Transverse colon (tissue), 4 donors: ENCODE measurements at regions not wholly inside any gene's neighbourhood (a gene's known extent, or its start where the extent isn't known, plus 50 kb on each side); places are given as distances from the start of the nearest gene placed in this dataset.

ENCODE experiments used
- DNase-seq: peaks from one replicate; pipeline ENCODE4 v3.0.0-alpha.2; 2019
- H3K27ac ChIP-seq, 4 donors: fragments of 200-600 bp; sonication (generic); 2 replicates each; pipeline ENCODE4 v1.5.1; 2016 to 2018; ENCODE audit warnings: inconsistent platforms in 4 of 4
- H3K27me3 ChIP-seq: fragments of 200-600 bp; sonication (generic); 2 replicates; pipeline ENCODE4 v1.5.1; 2017; ENCODE audit warnings: inconsistent platforms
- H3K36me3 ChIP-seq, 4 donors: fragments of 200-600 bp; sonication (generic); 2 replicates each; pipeline ENCODE4 v1.5.1; 2017 to 2019; ENCODE audit warnings: inconsistent platforms in 4 of 4
- H3K4me1 ChIP-seq, 4 donors: fragments of 200-600 bp; sonication (generic); 2 replicates each; pipeline ENCODE4 v1.5.1; 2017 to 2020; ENCODE audit warnings: inconsistent platforms in 4 of 4
- H3K4me3 ChIP-seq, 4 donors: fragments of 200-600 bp; sonication (generic); 1 replicate in 1 of 4; 2 replicates in 3 of 4; pipeline versions ENCODE4 v1.5.1 to v1.6.1; 2017 to 2019; ENCODE audit warnings: inconsistent platforms in 4 of 4
- H3K9me3 ChIP-seq, 2 donors: fragments of 200-600 bp; sonication (generic); 2 replicates each; pipeline ENCODE4 v1.5.1; 2017 to 2019; ENCODE audit warnings: inconsistent platforms in 2 of 2
- EP300 ChIP-seq: sonication (generic); formaldehyde crosslinking; IDR thresholded peaks from one replicate; pipeline ENCODE4 v1.6.1; 2017; ENCODE audit warnings: antibody characterized with exemption, low read depth
- POLR2A ChIP-seq: fragments of 450-650 bp; IDR thresholded peaks from one replicate; pipeline ENCODE4 v1.6.1; 2016; ENCODE audit warnings: antibody characterized with exemption, mild to moderate bottlenecking, moderate library complexity
- POLR2AphosphoS5 ChIP-seq, 3 donors: sonication (generic); formaldehyde crosslinking; IDR thresholded peaks; one replicate each; pipeline ENCODE4 v1.6.1; 2016; ENCODE audit warnings: antibody characterized with exemption in 3 of 3
- WGBS, 2 donors: methylation state at CpG; one replicate each; pipeline ENCODE4 v1.1.5; 2018; ENCODE audit warnings: low coverage in 1 of 2; 5-methylcytosine and 5-hydroxymethylcytosine counted together
- in situ Hi-C, 4 donors: fragments of 200-750 bp; cut with MboI; loops; one replicate each; pipeline versions ENCODE4 v1.15.0 to v1.15.1; 2017; ENCODE audit warnings: low sequenced_read_pairs in 3 of 4, low pct_ligation_motif_present in 1 of 4, low pct_unique_long_range_greater_than_20kb in 1 of 4
- intact Hi-C: fragments of 100-400 bp; cut with DNase I; formaldehyde crosslinking; loops from one replicate; pipeline ENCODE4 v1.15.1; 2023; ENCODE audit warnings: low total_unique reads
- TF ChIP-seq, protein P1 (sequence below), 5 experiments: fragments of 200-600 bp in 3 of 5; fragments of 450-650 bp in 2 of 5; sonication (generic) in 3 of 5; IDR thresholded peaks; 1 replicate in 2 of 5; 2 replicates in 3 of 5; pipeline ENCODE4 v1.5.1; 2016 to 2017; ENCODE audit warnings: antibody characterized with exemption in 5 of 5, inconsistent platforms in 3 of 5, mild to moderate bottlenecking in 2 of 5, moderate library complexity in 1 of 5

DNA sequence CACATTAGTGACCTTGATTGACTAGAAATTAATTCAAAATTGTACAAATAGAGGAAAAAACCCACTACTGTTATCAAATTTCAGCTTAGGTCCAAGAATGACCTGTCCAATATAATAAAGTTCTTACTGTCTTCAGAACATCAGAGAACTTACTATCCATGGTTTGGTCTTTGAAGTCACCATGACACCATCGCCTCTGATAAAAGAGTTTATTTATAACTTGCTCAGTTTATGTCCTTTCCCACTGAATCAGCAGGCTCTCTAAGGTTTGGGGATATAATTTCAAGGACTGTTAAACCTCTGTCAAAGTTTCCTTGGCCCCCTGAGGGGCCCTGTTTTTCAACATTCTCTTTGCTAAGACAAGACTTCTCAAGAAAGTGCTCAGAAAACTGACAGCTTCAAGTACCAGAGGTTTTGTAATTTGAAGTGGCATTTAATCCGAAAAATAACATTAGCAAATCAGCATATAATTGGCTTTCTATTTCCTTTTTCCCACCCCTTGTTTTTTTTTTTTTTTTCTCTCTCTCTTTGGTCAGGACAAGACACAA, 191.7 kb upstream of the FERD3L start:
- no peak for DNase-seq
- Histone ChIP-seq H3K4me1 (no peaks in the 10 kb centered on the region), H3K9me3 (no peaks in the 10 kb centered on the region), H3K4me3 (no peak overlapping the region), H3K27me3 (no peaks in the 10 kb centered on the region), H3K27ac (no peak overlapping the region), H3K36me3 (no peaks in the 10 kb centered on the region)
- in situ Hi-C loops (no loop called here), intact Hi-C loops (no loop called here)
- WGBS, 2 donors, result 38 to 58% methylated on average over 2 of the region's 2 CpGs
- TF ChIP-seq, protein P1, sequence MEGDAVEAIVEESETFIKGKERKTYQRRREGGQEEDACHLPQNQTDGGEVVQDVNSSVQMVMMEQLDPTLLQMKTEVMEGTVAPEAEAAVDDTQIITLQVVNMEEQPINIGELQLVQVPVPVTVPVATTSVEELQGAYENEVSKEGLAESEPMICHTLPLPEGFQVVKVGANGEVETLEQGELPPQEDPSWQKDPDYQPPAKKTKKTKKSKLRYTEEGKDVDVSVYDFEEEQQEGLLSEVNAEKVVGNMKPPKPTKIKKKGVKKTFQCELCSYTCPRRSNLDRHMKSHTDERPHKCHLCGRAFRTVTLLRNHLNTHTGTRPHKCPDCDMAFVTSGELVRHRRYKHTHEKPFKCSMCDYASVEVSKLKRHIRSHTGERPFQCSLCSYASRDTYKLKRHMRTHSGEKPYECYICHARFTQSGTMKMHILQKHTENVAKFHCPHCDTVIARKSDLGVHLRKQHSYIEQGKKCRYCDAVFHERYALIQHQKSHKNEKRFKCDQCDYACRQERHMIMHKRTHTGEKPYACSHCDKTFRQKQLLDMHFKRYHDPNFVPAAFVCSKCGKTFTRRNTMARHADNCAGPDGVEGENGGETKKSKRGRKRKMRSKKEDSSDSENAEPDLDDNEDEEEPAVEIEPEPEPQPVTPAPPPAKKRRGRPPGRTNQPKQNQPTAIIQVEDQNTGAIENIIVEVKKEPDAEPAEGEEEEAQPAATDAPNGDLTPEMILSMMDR (IDR thresholded peaks at IDR 0.05), result no peak
- TF ChIP-seq POLR2AphosphoS5 (IDR thresholded peaks at IDR 0.05) (no peak), EP300 (no peak)

DNA sequence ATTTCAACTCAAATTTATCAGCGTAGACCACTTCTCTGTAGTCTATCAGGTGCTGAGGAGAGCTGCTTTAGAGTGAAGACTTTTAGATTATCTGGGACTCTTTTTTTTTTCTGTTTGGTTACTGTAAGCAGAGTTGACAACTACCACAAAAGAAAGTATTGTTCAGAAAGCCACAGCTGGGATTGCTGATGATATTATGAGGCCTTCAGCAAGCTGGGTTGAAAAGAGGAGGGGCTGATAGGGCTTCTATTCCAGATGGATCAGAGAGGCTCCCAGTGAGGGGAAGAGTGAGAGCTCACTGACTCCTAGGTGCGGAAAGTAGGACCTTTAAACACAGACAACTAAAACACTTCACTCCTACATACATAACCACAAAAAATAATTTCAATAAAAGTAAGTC, 188.5 kb upstream of the FERD3L start:
- Histone ChIP-seq H3K9me3 (no peaks in the 10 kb centered on the region), H3K4me1 (no peaks in the 10 kb centered on the region), H3K4me3 (no peak overlapping the region), H3K27ac (no peak overlapping the region), H3K36me3 (no peaks in the 10 kb centered on the region), H3K27me3 (no peaks in the 10 kb centered on the region)
- intact Hi-C loops, result no loop called here
- DNase-seq, result no peak
- WGBS, 2 donors, result 89 to 92% methylated on average over 2 of the region's 2 CpGs
- TF ChIP-seq POLR2A (no peak), EP300 (no peak), POLR2AphosphoS5 (IDR thresholded peaks at IDR 0.05) (no peak)
- TF ChIP-seq, protein P1 (IDR thresholded peaks at IDR 0.05), result no peak
- in situ Hi-C loops, result no loop called here

DNA sequence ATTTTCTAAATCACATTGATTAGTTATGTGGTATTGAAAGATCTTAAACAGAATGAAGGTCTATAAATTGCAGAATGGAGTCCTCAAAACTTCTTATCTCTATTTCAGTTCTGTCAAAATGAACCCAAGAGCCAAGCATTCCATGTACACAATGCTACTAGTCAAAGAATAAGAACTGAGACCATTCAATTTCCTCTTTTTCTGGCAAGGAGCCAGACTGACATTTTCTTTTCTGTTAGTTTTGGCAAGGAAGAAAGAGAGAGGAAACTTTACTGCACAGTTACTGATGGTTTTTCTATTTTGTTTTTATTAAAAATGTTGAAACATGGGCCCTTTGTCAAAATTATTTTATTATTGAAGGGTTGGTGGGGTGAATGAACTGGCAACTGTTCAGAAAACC, 181.8 kb upstream of the FERD3L start:
- intact Hi-C loops, result no loop called here
- no peak for DNase-seq

DNA sequence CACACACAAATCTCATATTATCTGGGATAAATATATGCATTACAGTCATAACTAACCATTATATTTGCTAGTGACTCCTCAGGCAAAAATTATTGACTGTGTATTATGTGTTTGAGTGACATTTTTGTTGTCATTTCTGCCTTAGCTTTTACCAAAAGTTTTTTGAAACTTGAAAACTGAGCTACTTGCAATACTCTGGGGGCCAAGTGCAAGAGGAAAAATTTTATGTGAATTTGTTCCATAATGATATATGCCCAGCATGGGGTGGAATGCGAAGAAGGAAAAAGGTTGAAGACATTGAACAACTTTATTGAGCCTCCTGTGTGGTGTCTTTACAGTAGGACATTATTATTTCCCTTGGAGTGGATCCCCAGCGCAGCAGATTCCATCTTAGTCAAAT, 176.8 kb upstream of the FERD3L start:
- TF ChIP-seq, protein P1 (IDR thresholded peaks at IDR 0.05), result no peak
- TF ChIP-seq POLR2AphosphoS5 (IDR thresholded peaks at IDR 0.05) (no peak), POLR2A (no peak), EP300 (no peak)
- Histone ChIP-seq H3K9me3 (no peaks in the 10 kb centered on the region), H3K4me3 (no peak overlapping the region), H3K4me1 (no peaks in the 10 kb centered on the region), H3K27me3 (no peaks in the 10 kb centered on the region), H3K27ac (no peak overlapping the region), H3K36me3 (no peaks in the 10 kb centered on the region)
- in situ Hi-C loops (no loop called here), intact Hi-C loops (no loop called here)
- DNase-seq, result no peak
- WGBS, 2 donors, result 74 to 76% methylated on average over 2 of the region's 2 CpGs

More for the DNA sequence above, 181.8 kb upstream of the FERD3L start:
- no peak overlapping the region for H3K4me3 ChIP-seq
- H3K27ac ChIP-seq, result no peak overlapping the region
- H3K27me3 ChIP-seq, result no peaks in the 10 kb centered on the region
- no peaks in the 10 kb centered on the region for H3K9me3 ChIP-seq
- no peaks in the 10 kb centered on the region for H3K36me3 ChIP-seq
- in situ Hi-C loops, result no loop called here
- TF ChIP-seq, protein P1 (IDR thresholded peaks at IDR 0.05), result no peak
- TF ChIP-seq POLR2AphosphoS5 (IDR thresholded peaks at IDR 0.05), result no peak
- no peak for TF ChIP-seq EP300
- TF ChIP-seq POLR2A, result no peak
- H3K4me1 ChIP-seq, result no peaks in the 10 kb centered on the region
